ENCODE measurements at regions not wholly inside any gene's neighbourhood (a gene's known extent, or its start where the extent isn't known, plus 50 kb on each side); places are given as distances from the start of the nearest gene placed in this dataset.
A peak's percentile ranks its signal among the peaks of the same experiment; 100 is the strongest.

DNA sequence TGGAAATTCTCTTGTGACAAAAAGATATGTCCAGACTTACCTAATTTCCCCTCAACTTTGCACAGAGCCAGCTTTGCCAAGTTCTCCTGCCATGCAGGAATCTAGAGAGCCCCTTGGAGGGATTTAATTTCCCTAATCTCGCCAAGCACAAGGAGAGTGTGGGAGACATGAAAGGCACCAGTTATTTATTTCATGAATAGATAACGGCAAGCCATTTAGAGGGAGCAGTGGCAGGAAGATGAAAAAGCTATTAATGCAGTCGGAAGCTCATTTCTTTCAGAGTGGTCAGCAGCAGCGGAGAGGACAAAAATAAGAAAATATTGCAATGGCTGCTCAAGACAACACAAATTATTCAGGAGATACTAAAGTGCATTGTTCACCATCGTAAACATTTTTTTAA lies 150.9 kb upstream of the WSCD2 start:
- DNase-seq (ENCODE audit: low read depth in 2 of 2), result no peak

DNA sequence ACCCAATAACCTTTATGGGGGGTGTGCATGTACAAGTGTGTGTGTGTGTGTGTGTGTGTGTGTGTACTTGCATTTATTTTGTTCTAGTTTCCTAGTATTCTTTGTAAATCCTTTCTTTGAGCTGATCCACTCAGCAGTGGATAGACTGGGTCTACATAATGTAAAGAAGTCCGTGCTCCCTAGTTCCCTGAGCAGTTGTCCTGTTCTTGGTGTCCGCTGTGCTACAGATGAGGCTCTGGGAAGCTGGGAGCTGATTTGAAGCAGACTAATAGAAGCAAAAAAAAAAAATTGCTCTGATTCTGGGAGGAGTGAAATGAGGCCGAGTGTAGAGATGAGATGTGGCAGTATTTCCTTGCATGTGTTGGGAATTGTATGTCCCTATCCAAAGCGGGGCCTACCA lies 150.4 kb upstream of the WSCD2 start:
- no peak for DNase-seq (ENCODE audit: low read depth in 2 of 2)

DNA sequence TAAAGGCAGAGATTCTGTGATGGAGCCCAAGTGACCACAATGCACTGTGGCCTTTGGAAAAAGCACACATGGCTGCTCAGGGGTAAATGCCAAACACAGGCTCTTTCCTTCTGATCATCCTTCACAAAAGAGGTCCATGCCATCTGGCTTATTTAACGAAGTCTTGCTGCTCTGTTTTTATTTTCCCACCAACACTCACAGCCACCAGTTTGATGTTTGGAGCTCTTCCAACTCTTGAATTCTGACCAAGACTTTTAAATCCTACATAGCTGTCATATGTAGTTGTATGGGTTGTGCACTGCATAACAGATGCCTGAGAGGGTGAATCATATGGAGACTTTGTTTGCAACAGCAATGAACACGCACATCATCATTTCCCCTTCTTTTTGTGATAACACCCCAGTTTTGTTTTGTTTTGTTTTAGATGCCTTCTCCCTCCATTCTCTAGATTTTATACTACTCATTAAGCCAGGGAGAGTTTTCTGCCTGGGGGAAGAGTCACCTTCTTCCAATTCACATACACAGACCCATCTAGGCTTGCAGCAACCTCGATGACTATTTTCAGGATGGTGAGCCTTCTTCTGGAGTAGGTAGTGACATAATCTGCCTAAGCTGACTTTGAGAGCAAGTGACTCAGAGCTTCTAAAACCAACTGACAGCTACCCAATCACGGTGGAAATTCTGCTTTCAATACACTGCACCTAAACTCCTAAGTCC lies 145.2 kb upstream of the WSCD2 start:
- no peak for DNase-seq (ENCODE audit: low read depth in 2 of 2)

DNA sequence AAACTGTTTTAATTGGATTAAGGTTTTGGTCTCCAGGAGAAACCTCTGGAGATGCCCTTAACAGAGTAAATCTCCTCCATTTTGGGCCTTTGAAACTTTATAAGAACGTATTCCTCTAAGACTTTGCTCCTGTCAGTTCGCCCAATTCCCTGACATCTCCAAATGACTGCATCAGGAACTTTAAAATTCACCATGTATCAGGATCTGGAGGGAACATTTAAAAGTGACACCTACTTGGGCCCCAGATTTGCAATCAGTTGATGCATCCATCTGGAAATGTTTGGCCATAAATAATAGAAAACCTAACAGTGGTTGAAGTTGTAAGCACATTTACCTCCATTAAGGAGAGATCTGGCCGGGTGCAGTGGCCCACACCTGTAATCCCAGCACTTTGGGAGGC lies 144.1 kb upstream of the WSCD2 start:
- DNase-seq (ENCODE audit: low read depth in 2 of 2), result no peak

DNA sequence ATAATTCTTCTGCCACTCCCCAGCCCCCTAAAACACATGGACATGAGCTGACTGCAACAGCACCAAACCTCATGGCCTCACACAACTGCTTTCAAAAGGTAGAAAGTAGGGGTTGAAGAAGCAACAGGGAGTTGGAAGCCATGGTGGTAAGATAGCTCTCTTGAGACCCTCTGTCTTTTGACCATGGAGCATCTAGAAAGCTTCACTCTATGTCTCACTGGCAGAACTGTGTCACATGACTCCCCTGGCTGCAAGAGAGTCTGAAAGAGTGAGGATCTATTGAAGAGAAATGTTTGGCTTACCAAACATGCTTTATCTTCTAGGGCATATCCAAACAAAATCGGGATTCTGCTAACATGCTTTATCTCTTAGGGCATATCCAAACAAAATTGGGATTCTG lies 142.9 kb upstream of the WSCD2 start:
- DNase-seq (ENCODE audit: low read depth in 2 of 2), result no peak

DNA sequence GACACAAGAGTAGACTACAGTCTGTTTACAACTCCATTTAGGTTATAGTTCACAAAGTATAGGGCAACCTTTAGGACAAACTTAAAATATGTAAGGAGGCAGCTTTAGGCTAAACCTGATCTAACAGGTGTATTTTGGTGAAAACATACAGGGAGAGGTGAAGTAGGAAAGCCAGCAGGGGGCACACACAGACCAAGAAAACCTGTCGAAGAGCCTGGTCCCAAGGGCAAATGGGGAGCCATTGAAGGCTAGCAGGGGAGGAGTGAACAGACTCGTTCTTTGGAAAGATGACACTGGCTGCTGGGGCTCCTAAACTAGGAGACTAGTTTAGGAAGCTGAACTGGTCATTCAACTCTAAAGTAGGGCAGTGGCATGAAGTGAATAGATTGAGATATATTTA lies 138.8 kb upstream of the WSCD2 start:
- DNase-seq (ENCODE audit: low read depth in 2 of 2), result peak; percentile 2 to 25

DNA sequence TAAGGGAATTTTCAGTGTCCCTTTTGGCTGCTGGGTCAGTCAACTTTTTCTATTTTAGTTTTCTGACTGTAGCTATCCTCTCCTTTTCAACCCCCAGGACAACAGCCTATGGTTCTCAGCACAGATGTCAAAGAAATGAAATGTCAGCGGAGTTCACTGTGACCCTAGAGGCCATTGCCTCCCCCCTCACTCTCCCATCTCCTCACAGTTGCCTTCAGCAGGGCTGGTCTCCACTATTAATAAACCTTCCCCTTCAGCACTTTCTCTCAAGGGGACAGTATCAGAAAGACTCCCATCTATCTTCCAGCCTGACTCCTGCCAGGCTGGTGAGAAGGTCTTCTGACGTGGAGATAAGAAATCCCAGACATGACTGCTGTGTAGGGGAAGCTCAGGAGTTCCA lies 137.1 kb upstream of the WSCD2 start:
- no peak for DNase-seq (ENCODE audit: low read depth in 2 of 2)

DNA sequence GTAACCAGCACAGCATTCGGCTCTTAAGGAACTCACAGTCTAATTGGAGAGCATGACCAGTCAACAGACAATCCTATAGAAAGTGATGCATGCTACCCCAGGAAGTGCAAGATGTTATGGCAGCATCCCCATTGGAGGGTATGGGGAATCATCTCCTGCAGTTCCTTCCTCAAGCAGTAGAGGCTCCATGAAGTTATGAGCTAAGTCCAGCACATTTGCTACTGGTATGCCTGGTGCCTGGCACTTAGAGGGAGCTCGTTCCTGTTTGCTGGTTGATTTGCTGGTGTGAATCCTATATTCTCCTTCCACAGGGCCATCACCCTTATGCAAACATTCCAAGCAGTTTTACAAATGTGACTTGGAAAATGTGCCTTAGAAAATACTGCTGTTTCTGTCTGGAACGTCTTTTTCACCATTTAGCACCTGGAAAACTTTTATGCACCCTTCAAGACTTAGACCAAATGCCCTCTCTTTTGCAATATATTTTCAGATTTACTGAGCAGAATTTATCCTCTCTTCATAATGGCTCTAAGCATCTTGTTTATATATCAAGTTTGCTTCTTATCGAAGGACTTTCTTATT lies 136.1 kb upstream of the WSCD2 start:
- no peak for DNase-seq (ENCODE audit: low read depth in 2 of 2)

DNA sequence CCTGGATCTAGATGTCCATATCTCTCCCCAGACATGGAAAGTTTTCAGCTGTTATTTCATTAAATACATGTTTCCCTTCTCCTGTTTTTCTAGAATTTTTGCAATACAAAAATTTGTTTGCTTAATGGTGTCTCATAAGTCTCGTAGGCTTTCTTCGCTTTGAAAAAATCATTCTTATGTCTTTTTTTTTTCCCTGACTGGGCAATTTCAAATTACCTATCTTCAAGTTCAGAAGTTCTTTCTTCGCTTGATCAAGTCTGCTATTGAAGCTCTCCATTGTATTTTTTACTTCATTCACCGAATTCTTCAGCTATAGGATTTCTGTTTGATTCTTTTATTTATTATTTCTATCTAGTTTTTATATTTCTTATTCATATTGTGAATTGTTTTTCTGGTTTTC lies 130.2 kb upstream of the WSCD2 start:
- DNase-seq (ENCODE audit: low read depth in 2 of 2), result no peak

DNA sequence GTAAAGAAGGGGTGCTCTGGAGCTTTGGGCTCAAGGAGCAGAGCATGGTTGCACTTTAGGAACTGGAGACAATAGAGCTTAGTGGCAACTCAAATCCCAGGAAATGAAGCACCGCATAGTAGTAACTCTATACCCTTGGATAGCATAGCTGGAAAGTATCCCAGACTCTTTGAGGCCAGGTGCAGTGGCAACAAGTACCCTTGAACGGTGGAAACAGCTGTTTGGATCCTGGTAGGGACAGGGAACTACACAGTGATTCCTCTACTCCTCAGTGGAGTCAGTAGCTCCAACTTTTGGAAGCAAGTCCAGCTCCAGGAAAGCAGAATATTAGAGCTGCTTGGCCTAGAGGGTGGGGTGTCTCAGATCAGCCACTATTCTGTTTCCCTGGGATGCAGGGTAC lies 129.0 kb upstream of the WSCD2 start:
- no peak for DNase-seq (ENCODE audit: low read depth in 2 of 2)

DNA sequence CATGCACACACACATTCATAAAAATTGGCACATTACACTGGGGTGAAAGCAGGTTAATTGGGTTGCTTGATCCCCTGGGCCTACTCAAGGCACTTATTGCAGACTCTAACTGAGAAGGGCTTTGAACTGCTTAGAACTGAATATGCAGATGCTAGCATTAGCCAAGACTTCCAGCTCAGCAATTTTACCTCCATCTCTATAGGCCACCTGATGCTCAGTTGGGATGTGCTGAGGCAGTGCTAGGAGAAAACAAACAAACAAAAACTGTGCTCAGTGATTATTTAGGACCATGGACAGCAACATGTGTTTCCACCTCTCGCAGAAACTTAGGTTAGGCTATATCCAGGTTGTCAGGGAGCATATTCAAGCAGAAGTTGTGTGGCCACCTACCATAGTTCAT lies 124.8 kb upstream of the WSCD2 start:
- no peak for DNase-seq (ENCODE audit: low read depth in 2 of 2)

DNA sequence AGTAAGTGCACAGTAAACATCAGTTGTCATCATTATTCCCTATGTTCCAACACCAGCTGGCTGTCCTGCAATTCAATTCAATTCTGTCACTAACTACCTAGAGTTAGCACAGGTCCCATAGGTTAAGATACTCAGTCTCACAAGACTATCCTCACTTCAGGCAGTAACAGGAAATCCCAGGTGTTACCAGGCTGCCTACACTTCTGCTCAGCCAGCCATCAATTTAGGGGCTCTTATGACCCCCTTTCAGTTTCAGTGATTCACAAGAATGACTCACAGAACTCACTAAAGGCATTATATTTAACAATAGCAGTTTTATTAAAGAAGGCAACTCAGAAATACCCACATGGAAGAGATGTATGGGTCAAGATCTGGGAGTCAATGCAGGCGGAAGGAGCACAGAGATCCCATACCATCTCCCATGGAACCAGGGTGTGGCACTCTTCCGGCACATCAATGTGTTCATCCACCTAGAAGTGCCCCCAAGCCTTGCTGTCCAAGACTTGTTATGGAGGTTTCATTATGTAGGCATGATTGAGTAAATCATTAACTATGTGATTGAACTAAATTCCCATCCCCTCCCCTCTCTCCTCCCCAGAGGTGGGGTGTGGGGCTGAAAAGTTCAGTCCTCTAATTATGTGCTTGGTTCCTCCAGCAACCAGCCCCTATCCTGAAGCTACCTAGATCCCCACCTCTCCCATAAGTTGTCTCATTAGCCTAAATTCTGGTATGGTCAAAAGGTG lies 120.8 kb upstream of the WSCD2 start:
- DNase-seq (ENCODE audit: low read depth in 2 of 2), result no peak

DNA sequence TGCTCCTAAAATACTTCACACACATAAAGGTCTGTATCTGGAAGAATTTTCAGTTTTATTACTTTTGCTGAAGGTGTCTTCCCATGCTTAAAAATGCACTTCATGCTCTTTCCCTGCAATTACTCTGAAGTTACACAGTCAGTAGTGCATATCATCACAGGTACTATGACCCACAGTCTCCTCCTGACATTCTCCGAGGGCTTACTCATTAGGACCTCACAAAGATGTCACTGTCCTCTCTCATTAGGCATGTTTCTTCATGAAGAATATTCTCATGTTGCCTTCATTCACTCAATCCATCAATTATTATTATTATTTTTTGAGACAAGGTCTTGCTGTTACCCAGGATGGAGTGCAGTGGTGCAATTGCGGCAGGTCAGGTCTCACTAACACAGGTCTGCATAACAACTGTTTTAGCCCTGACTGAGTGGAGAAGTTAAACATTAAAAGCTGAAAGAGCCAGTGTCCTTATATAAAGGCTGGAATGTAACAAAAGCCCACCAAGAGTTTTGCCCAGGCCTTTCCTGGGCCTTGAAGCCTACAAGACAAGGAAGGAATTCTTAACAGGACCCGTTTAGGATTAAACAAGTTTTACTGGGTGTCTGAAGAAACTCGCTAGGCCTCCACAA lies 119.5 kb upstream of the WSCD2 start:
- no peak for DNase-seq (ENCODE audit: low read depth in 2 of 2)

DNA sequence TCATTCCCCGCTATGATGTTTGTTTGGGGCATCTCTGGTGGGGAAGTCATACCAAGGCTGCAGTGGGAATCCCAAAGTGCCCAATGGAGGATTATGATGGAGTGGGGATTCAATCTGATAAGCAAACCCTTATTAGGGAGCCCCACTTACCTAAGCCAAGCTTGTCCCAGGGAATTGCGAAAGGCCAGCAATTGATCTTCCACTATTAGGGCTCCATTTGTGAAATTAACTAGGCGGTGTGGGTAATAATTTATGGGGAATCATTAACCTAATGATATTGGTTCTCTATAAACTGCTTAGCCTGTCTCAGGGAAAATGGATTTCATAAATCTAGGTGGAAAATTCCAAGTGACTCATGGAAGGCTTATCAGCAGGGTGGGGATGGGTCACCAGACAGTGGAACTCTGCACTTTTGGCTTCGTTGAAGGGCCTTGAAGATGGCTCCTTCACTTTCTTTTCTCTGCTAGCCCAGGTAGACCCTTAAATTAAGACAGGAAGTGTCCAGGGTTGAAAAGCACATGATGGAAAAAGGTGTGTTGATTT lies 113.0 kb upstream of the WSCD2 start:
- no peak for DNase-seq (ENCODE audit: low read depth in 2 of 2)

DNA sequence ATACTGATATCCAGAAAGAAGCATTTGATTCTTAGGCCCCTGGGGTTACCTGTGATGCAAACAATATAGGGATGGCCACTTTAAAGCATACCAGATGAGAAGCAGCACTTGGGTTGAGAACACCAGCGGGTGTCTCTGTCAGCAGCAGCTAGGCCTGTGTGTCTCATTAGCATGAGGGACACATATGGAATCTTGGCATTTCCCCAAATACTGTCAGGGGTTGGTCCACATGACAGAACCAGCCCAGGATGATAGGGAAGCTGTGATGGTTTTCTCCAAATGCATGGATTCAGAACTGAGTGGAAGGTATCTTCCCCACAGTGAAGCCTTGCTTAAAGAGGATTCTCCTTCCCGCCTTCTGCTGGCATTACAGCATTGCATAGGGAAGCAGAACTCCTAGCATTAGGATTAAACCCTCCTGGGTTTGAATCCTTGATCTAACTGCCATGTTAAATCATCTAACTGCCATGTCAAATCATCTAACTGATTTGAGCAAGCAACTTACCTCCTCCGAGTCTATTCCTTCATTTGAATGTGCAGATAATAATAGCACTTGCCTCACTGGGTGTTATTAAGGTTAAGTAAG lies 111.5 kb upstream of the WSCD2 start:
- DNase-seq (ENCODE audit: low read depth in 2 of 2), result no peak

DNA sequence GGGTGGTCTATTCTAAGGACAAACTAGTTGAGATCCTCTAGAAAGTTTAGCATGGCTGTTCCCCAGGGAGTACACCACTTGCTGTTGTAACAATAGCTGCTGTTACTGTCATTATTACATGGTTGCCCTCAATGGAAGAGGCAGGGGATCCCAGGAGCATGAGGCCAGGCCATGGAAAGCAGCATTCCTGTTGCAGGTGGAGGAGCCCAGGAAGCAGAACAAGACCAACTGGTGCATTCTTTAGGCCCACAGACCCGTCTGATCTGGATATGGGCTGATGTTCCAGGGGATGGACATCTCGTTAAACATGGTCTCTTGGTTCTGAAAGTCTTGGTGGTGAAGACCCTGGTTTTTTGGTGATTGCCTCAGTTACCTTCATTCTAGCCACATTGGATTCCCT lies 109.2 kb upstream of the WSCD2 start:
- no peak for DNase-seq (ENCODE audit: low read depth in 2 of 2)

DNA sequence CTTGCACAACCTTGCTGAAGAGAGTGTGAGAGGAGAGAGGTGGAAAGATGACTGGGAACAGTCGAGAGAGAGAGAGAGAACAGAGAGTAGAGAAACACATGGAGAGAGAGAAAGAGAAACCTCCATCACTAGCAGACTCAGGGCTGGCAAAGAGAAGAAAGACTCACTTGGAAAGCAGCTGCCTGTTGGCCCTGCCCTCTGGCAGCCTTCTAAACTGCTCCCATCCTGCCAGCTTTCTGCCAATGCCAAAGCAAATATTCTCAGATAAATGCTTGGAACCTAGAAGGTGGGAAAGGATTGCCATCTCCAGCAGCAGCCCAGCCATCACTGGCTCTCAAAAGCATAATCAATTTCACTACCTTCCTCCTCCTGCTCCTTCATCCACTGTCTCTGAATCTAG lies 107.9 kb upstream of the WSCD2 start:
- DNase-seq (ENCODE audit: low read depth in 2 of 2), result no peak

DNA sequence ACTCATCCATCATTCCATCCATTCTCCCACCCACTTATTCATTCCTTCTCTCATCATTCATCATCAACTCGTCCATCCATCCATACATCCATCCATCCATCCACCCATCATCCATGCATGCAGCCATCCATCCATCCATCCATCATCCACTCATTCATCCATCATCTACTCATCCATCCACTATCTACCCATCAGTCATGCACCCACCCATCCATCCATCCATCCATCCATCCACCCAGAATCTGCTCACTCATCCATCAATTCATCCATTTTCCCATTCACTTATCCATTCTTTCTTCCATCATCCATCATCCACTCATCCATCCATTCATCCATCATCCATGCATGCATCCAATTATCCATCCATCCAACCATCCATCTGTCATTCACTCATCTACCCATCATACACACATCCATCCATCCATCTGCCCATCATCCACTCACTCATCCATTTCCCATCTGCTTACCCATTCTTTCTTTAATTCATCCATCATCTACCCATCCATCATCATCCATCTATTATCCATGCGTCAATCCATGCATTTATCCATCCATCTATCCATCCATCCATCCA lies 107.1 kb upstream of the WSCD2 start:
- no peak for DNase-seq (ENCODE audit: low read depth in 2 of 2)

DNA sequence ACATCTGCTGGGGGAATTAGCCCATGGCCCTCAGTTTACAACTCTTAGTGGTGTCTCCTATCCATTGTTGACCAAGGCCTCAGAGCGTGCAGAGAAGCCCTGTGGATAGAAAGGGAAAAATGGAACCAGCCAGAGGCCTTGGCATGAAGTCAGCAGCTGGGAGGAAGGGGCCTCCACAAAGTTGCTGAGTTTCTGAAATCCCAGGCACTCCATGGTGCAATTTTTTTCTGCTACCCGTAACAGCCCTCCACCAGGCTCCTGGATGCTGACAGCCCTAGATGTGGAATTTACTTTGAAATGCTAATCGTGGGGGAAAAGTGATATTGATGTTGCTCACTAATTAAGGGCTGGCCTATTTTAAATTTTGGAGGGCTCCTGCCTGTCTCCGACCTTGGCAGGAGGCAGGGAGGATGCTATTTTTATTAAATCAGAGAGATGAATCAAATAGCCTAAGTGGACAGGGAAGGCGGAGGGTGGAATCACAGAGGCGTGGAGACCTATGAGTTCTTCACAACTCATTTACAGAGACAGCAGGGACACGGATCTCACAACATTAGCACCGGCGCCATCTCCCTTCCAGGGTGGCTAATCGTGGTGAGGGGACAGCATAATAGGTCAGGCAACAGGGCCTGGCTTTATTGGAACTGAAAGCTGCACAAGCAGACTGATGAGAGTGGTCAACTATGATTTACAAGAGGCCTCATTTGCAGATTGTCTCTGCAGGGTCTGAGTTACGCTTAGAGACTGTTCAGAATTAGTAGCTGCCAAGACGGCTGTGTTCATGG lies 99.8 kb upstream of the WSCD2 start:
- no peak for DNase-seq (ENCODE audit: low read depth in 2 of 2)

DNA sequence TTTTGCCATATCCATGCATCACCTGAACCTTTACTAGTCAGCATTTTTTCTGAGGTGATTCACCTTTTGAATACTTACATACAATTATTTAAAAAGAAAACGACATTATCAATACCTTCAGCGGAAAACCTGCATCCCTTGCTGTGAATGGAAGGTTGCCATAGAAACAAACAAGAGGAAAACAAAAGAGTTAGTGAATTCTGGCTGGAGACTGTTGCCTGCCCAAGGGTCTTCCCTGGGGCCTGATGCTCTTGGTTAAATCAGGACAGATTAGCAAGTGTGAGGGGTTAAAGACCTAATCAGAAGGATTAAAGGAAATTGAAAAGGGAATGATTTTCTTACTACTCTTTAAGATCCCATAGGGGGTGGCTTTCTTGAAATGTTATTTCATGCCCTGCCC lies 96.0 kb upstream of the WSCD2 start:
- DNase-seq (ENCODE audit: low read depth in 2 of 2), result no peak

DNA sequence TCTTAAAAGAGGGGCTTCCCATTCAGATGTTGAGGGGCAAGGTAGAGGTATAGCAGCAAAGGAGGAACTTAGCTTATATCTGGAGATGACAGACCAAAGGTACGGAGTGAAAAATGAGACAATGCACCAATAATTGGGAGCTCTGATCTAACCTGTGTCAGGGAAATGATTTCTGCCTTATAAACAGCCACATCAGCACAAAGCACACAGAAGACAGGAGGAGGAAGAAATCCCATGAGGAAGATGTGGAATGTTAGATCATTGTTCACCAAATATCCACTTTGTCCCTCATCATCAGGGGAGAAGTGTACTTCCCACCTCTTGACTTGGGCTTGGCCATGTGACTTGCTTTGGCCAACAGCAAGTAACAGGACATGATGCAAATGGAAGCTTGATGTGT lies 93.7 kb upstream of the WSCD2 start:
- DNase-seq (ENCODE audit: low read depth in 2 of 2), result no peak

Measured in stimulated activated CD4-positive, alpha-beta T cell treated with anti-CD3 and anti-CD28 coated beads, Interleukin-4, amount 100 ng/mL, for 48 hours (primary cell).